ENCODE measurements at regions not wholly inside any gene's neighbourhood (a gene's known extent, or its start where the extent isn't known, plus 50 kb on each side); places are given as distances from the start of the nearest gene placed in this dataset.

GRCh38 chr3:28103861-28104260 is 137.6 kb upstream of the CMC1 start:
- no peak for TF ChIP-seq POLR2AphosphoS5 (IDR thresholded peaks at IDR 0.05)
- no peak for TF ChIP-seq POLR2A (IDR thresholded peaks at IDR 0.05)
- TF ChIP-seq CTCF (IDR thresholded peaks at IDR 0.05), result no peak
- TF ChIP-seq EP300 (IDR thresholded peaks at IDR 0.05), result no peak
